Adrenal gland (tissue), 9 donors: ENCODE measurements at regions not wholly inside any gene's neighbourhood (a gene's known extent, or its start where the extent isn't known, plus 50 kb on each side); places are given as distances from the start of the nearest gene placed in this dataset.

Experiments
- DNase-seq, 7 donors: peaks; one replicate each; pipeline ENCODE4 v3.0.0-alpha.2; 2019 to 2020
- H3K27ac ChIP-seq, 5 donors: fragments of 200-600 bp; sonication (generic) in 4 of 5; 1 replicate in 3 of 5; 2 replicates in 2 of 5; pipeline versions ENCODE4 v1.5.1 to v1.8.0; 2016 to 2020; ENCODE audit warnings: mild to moderate bottlenecking in 1 of 5
- H3K27me3 ChIP-seq: fragments of 200-600 bp; 2 replicates; pipeline ENCODE4 v1.8.0; 2021
- H3K36me3 ChIP-seq, 2 donors: fragments of 200-600 bp; replicated peaks in 1 of 2; 1 replicate in 1 of 2; 2 replicates in 1 of 2; pipeline versions ENCODE4 v1.5.1 to v1.8.0; 2018 to 2022
- H3K4me1 ChIP-seq, 2 donors: fragments of 200-600 bp; replicated peaks in 1 of 2; 1 replicate in 1 of 2; 2 replicates in 1 of 2; pipeline versions ENCODE4 v1.5.1 to v1.8.0; 2018 to 2021
- H3K4me3 ChIP-seq, 4 donors: fragments of 200-600 bp; sonication (generic) in 3 of 4; one replicate each; pipeline ENCODE4 v1.5.1; 2016 to 2018
- H3K9me3 ChIP-seq, 3 donors: fragments of 200-600 bp; sonication (generic) in 1 of 3; replicated peaks in 1 of 3; 1 replicate in 2 of 3; 2 replicates in 1 of 3; pipeline versions ENCODE4 v1.5.1 to v1.8.0; 2016 to 2021
- CTCF ChIP-seq, 6 experiments: fragments of 450-650 bp in 4 of 6; fragments of 200-600 bp in 2 of 6; sonication (generic) in 1 of 6; IDR thresholded peaks; 1 replicate in 5 of 6; 2 replicates in 1 of 6; pipeline versions ENCODE4 v1.5.1 to v1.8.0; 2016 to 2021; ENCODE audit warnings: antibody characterized with exemption in 6 of 6, mild to moderate bottlenecking in 2 of 6, moderate library complexity in 1 of 6
- POLR2A ChIP-seq, 2 donors: fragments of 450-650 bp; IDR thresholded peaks; one replicate each; pipeline ENCODE4 v1.6.1; 2017; ENCODE audit warnings: antibody characterized with exemption in 2 of 2, mild to moderate bottlenecking in 2 of 2, moderate library complexity in 1 of 2
- WGBS, 4 donors: extraction: QIAGEN DNeasy Blood & Tissue Kit in 2 of 4; methylation state at CpG; one replicate each; pipeline versions ENCODE4 v1.1.5 to v1.1.7; 2013 to 2017; 5-methylcytosine and 5-hydroxymethylcytosine counted together
- intact Hi-C, 2 donors: fragments of 100-400 bp; cut with DNase I; formaldehyde crosslinking; loops; one replicate each; pipeline versions ENCODE4 v1.14.1 to v1.15.0; 2022 to 2023
- donor health status: healthy with polysubstance abuse.
- donor health status: Bipolar disorder and iron deficiency.
- donor health status: DM: yes; HTN: yes; CAD: no.
- donor health status: DM: no; HTN: no; CAD: no.
- donor health status: DM: no; HTN: no; CAD: no.

DNA sequence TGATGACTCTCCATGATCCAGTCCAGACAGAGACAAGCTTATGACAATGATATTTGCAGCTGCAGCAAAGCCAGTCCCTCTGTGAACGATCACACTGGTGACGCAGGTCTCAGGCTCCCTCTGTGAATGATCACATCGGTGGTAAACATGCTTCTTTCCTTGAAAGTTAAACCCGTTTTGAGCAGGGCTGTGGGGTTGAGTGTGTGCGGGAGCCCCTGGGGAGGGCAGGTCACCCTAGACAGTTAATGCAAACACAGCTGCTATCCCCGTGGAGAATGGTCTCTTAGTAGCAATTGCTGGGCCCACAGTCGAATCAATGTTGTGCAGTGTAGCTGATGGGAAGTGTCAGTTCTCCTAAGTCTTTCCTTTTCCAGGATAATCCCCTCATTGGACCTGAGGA lies 71.0 kb upstream of the KIRREL3 start:
- DNase-seq: no peak
- WGBS, 4 donors: 61 to 73% (median 68%) methylated on average over 6 to 7 of the region's 7 CpGs
- no peaks in the 10 kb centered on the region for H3K9me3 ChIP-seq
- H3K4me3 ChIP-seq: no peak overlapping the region
- H3K36me3 ChIP-seq: no peaks in the 10 kb centered on the region
- no peaks in the 10 kb centered on the region for H3K4me1 ChIP-seq
- intact Hi-C loops: no loop called here
- no peak overlapping the region for H3K27ac ChIP-seq
- no peak for TF ChIP-seq CTCF (IDR thresholded peaks at IDR 0.05)
- no peak for TF ChIP-seq POLR2A (IDR thresholded peaks at IDR 0.05)
- H3K27me3 ChIP-seq: no peaks in the 10 kb centered on the region

GRCh38 chr11:127070808-127071207 lies 70.2 kb upstream of the KIRREL3 start:
- 67 to 78% (median 71%) methylated on average over 4 of the region's 4 CpGs for WGBS, 4 donors
- TF ChIP-seq CTCF (IDR thresholded peaks at IDR 0.05): no peak
- TF ChIP-seq POLR2A (IDR thresholded peaks at IDR 0.05): no peak
- no peak for DNase-seq

GRCh38 chr11:127066401-127067090 lies 66.0 kb upstream of the KIRREL3 start:
- TF ChIP-seq POLR2A (IDR thresholded peaks at IDR 0.05) (no peak), CTCF (IDR thresholded peaks at IDR 0.05) (no peak)
- 47 to 50% (median 48%) methylated on average over 7 of the region's 7 CpGs for WGBS, 4 donors
- intact Hi-C loops: no loop called here
- H3K4me3 ChIP-seq: no peak overlapping the region
- DNase-seq: no peak
- no peaks in the 10 kb centered on the region for H3K27me3 ChIP-seq
- no peaks in the 10 kb centered on the region for H3K4me1 ChIP-seq
- H3K27ac ChIP-seq: no peak overlapping the region
- no peaks in the 10 kb centered on the region for H3K9me3 ChIP-seq
- no peaks in the 10 kb centered on the region for H3K36me3 ChIP-seq

More at GRCh38 chr11:127070808-127071207, 70.2 kb upstream of the KIRREL3 start:
- Histone ChIP-seq H3K36me3 (no peaks in the 10 kb centered on the region), H3K27ac (no peak overlapping the region), H3K9me3 (no peaks in the 10 kb centered on the region), H3K4me3 (no peak overlapping the region), H3K4me1 (no peaks in the 10 kb centered on the region), H3K27me3 (no peaks in the 10 kb centered on the region)
- intact Hi-C loops: no loop called here

- Histone ChIP-seq H3K27me3 (no peaks in the 10 kb centered on the region), H3K4me1 (no peaks in the 10 kb centered on the region), H3K36me3 (no peaks in the 10 kb centered on the region), H3K27ac (no peak overlapping the region), H3K9me3 (no peaks in the 10 kb centered on the region), H3K4me3 (no peak overlapping the region)
- 71 to 78% (median 78%) methylated on average over 3 of the region's 3 CpGs for WGBS, 4 donors
- intact Hi-C loops: no loop called here
- TF ChIP-seq CTCF (IDR thresholded peaks at IDR 0.05) (no peak), POLR2A (IDR thresholded peaks at IDR 0.05) (no peak)
- DNase-seq: no peak
These were observed 62.7 kb upstream of the KIRREL3 start for GRCh38 chr11:127063241-127063640.
